ENCODE measurements at regions not wholly inside any gene's neighbourhood (a gene's known extent, or its start where the extent isn't known, plus 50 kb on each side); places are given as distances from the start of the nearest gene placed in this dataset.

- DNase-seq: peak; percentile 99
Measured at GRCh38 chr13:44191504-44192171, 182.0 kb upstream of the SERP2 start.

- DNase-seq: no peak
Measured at GRCh38 chr13:44193731-44194130, 179.9 kb upstream of the SERP2 start.

- no peak for DNase-seq
Measured at GRCh38 chr13:44195245-44195644, 178.4 kb upstream of the SERP2 start.

- no peak for DNase-seq
Measured at GRCh38 chr13:44196196-44196751, 177.3 kb upstream of the SERP2 start.

GRCh38 chr13:44197791-44198770, 175.5 kb upstream of the SERP2 start:
- no peak for DNase-seq

GRCh38 chr13:44198826-44199225, 174.8 kb upstream of the SERP2 start:
- DNase-seq: no peak

- DNase-seq: no peak
Measured at GRCh38 chr13:44199627-44200207, 173.9 kb upstream of the SERP2 start.

GRCh38 chr13:44206434-44206833, 167.2 kb upstream of the SERP2 start:
- DNase-seq: no peak

- DNase-seq: no peak
Measured at GRCh38 chr13:44207476-44207875, 166.1 kb upstream of the SERP2 start.

- no peak for DNase-seq
Measured at GRCh38 chr13:44210525-44210924, 163.1 kb upstream of the SERP2 start.

- no peak for DNase-seq
Measured at GRCh38 chr13:44211286-44211685, 162.3 kb upstream of the SERP2 start.

GRCh38 chr13:44211704-44212346, 161.8 kb upstream of the SERP2 start:
- peak; percentile 95 for DNase-seq

GRCh38 chr13:44212633-44213396, 160.8 kb upstream of the SERP2 start:
- no peak for DNase-seq

- DNase-seq: peak; percentile 87
Measured at GRCh38 chr13:44218501-44219240, 155.0 kb upstream of the SERP2 start.

- no peak for DNase-seq
Measured at GRCh38 chr13:44219577-44220548, 153.8 kb upstream of the SERP2 start.

- no peak for DNase-seq
Measured at GRCh38 chr13:44220948-44221347, 152.7 kb upstream of the SERP2 start.

GRCh38 chr13:44221657-44222056, 152.0 kb upstream of the SERP2 start:
- no peak for DNase-seq

GRCh38 chr13:44223770-44224444, 149.7 kb upstream of the SERP2 start:
- DNase-seq: no peak

- no peak for DNase-seq
Measured at GRCh38 chr13:44224450-44225149, 149.0 kb upstream of the SERP2 start.
